Immature natural killer cell (primary cell): ENCODE measurements at regions not wholly inside any gene's neighbourhood (a gene's known extent, or its start where the extent isn't known, plus 50 kb on each side); places are given as distances from the start of the nearest gene placed in this dataset.
"Not testable (repeated sequence)": the region's sequence is repeated elsewhere in the genome, so short reads cannot be mapped to it uniquely, and the experiment has no call there.

Source experiments
- DNase-seq, 3 donors: peaks; one replicate each; pipeline ENCODE4 v3.0.0; 2022; ENCODE audit warnings: mixed read lengths in 1 of 3
- H3K27ac Mint-ChIP-seq, 6 donors: one replicate each; pipeline ENCODE4 v1.8.0; 2020; ENCODE audit warnings: mixed read lengths in 6 of 6, mild to moderate bottlenecking in 5 of 6, inconsistent platforms in 4 of 6, moderate library complexity in 3 of 6
- H3K27me3 Mint-ChIP-seq, 3 donors: one replicate each; pipeline ENCODE4 v1.8.0; 2020 to 2021; ENCODE audit warnings: low read depth in 3 of 3, mild to moderate bottlenecking in 3 of 3, mixed read lengths in 3 of 3, moderate library complexity in 3 of 3, inconsistent platforms in 1 of 3
- H3K36me3 Mint-ChIP-seq, 3 donors: one replicate each; pipeline ENCODE4 v1.8.0; 2020; ENCODE audit warnings: mixed read lengths in 3 of 3, inconsistent platforms in 2 of 3, mild to moderate bottlenecking in 2 of 3
- H3K4me1 Mint-ChIP-seq, 2 donors: one replicate each; pipeline ENCODE4 v1.8.0; 2020; ENCODE audit warnings: inconsistent platforms in 2 of 2, mild to moderate bottlenecking in 2 of 2, mixed read lengths in 2 of 2, moderate library complexity in 1 of 2
- H3K4me3 Mint-ChIP-seq, 5 donors: one replicate each; pipeline ENCODE4 v1.8.0; 2020; ENCODE audit warnings: mild to moderate bottlenecking in 5 of 5, mixed read lengths in 5 of 5, inconsistent platforms in 3 of 5, moderate library complexity in 3 of 5
- H3K9me3 Mint-ChIP-seq, 6 donors: one replicate each; pipeline ENCODE4 v1.8.0; 2020; ENCODE audit warnings: mild to moderate bottlenecking in 6 of 6, mixed read lengths in 6 of 6, inconsistent platforms in 4 of 6, moderate library complexity in 3 of 6

DNA sequence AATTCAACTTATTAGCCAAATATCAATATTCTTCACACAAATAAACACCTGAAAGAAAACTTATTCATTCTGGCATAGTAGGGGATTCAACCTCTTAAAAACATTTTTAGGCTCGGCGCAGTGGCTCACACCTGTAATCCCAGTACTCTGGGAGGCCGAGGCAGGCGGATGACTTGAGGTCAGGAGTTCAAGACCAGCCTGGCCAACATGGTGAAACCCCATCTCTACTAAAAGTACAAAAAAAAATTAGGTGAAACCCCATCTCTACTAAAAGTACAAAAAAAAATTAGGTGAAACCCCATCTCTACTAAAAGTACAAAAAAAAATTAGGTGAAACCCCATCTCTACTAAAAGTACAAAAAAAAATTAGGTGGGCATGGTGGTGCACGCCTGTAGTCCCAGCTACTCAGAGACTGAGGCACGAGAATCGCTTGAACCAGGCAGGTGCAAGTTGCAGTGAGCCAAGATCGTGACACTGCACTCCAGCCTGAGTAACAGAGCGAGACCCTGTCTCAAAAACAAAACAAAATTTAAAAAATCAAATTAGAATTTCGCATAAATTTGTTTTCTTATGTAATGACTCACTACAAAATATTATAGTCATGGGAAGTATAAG lies 308.0 kb upstream of the POU5F2 start:
- H3K27ac Mint-ChIP-seq, H3K9me3 Mint-ChIP-seq, H3K27me3 Mint-ChIP-seq, DNase-seq, H3K4me3 Mint-ChIP-seq: not testable (repeated sequence)
- Mint-ChIP-seq H3K4me1 (peaks cover 5 to 30% of the 10 kb centered on the region in 2 donors), H3K36me3 (peaks cover 26 to 45% (median 36%) of the 10 kb centered on the region in 3 donors)

DNA sequence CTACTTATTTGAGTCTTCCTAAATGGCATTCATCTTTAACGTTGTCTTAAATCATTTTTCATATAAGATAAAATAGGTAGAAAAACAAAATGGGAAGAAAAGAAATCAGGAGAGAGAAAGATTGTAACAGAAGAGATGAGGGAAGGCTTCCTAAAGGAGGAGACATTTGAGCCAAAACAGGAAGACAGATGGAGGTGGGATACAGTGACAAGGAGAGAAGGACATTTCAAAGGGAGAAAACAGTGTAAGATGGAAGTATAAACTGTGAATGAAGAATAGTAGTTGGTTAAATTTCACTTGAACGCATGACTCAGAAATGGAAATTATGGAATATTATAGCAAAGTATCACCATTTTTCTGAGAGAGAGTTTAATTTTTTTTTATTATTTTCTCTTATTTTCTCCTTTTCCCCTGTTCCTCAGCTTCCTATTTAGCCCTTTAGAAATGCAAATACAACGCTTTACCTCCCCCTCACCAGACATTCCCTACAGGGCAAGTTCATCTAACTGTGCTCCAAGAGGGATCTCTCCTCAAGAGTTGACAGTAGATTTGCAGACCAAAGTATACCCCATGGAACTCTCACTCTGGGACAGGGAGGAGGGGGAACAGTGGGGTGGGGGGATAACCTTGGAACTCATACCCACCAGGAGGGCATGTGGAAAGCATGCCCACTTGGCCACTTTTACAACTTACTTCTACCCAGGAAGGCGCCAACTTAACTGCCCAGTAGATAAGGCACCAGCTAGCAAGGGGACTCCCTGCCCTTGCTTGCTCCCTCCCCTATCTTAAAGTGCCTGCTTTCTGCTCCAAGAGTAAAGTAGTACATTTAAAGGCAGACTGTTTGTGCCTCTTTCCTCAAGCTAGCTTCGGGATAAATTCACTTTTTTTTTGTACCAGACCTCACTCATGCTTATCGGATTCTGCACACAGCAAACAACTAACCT lies 304.7 kb upstream of the POU5F2 start:
- H3K9me3 Mint-ChIP-seq, result no peaks in the 10 kb centered on the region
- peaks cover 0 to 2% (median 0%) of the 10 kb centered on the region in 3 donors for H3K27me3 Mint-ChIP-seq
- peaks cover 5 to 27% of the 10 kb centered on the region in 2 donors for H3K4me1 Mint-ChIP-seq
- no peak for DNase-seq
- no peak overlapping the region for H3K4me3 Mint-ChIP-seq
- H3K27ac Mint-ChIP-seq, result no peak overlapping the region
- H3K36me3 Mint-ChIP-seq, result peaks cover 36 to 48% (median 42%) of the 10 kb centered on the region in 3 donors

DNA sequence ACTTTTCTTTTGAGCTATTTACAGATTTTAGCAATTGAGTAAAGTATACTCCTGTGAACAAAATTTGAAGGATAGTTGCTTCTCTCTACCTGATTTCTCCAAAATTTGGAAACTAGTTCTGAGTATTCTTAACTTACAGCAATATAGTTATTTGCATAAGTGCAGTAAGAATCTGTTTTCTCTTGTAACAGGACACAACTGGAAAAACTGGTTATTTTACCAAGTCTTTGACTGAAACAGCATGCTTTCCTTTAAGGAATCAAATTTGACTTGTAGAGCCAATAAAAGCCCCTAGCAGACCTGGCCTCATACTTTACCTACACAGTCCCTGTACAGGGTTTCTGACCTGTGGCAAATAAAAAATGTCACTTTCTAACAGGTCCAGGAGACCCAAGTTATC lies 301.9 kb upstream of the POU5F2 start:
- Mint-ChIP-seq H3K4me3 (no peak overlapping the region), H3K4me1 (peaks cover 7 to 23% of the 10 kb centered on the region in 2 donors), H3K9me3 (no peaks in the 10 kb centered on the region), H3K36me3 (peaks cover 34 to 41% (median 35%) of the 10 kb centered on the region in 3 donors), H3K27me3 (peaks cover 0 to 2% (median 2%) of the 10 kb centered on the region in 3 donors), H3K27ac (no peak overlapping the region)
- DNase-seq, result no peak

DNA sequence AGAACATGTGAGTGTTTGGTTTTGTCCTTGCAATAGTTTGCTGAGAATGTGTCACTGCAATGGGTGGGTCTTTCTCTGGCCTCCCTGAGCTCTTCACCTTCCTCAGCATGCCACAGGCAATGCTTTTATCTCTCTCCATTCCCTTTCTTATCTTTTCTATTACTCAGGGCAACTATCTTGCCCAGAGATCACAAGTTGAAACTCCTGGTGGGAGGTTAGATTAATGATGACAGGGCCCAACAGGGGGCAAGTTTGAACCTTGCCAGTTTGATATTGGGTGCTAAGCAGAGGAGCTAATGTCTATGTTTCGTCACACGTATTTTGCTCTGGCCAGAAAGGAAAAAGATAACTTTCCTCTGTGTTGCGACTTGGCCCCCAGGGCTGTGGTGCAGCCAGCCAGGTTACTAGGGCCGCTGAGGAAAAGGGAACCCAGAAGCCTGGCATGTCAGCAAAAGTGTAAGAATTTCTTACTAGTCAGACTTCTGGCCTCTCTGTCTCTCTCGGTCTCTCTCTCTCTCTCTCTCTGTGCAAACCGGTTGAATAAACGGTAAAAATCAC lies 299.3 kb upstream of the POU5F2 start:
- peaks cover 24 to 33% (median 29%) of the 10 kb centered on the region in 3 donors for H3K36me3 Mint-ChIP-seq
- peaks cover 0 to 2% (median 2%) of the 10 kb centered on the region in 3 donors for H3K27me3 Mint-ChIP-seq
- H3K4me1 Mint-ChIP-seq, result peaks cover 5 to 10% of the 10 kb centered on the region in 2 donors
- peak overlapping the region in 1 of 6 donors; percentile 13 for H3K27ac Mint-ChIP-seq
- DNase-seq, result no peak
- H3K4me3 Mint-ChIP-seq, result no peak overlapping the region
- no peaks in the 10 kb centered on the region for H3K9me3 Mint-ChIP-seq

DNA sequence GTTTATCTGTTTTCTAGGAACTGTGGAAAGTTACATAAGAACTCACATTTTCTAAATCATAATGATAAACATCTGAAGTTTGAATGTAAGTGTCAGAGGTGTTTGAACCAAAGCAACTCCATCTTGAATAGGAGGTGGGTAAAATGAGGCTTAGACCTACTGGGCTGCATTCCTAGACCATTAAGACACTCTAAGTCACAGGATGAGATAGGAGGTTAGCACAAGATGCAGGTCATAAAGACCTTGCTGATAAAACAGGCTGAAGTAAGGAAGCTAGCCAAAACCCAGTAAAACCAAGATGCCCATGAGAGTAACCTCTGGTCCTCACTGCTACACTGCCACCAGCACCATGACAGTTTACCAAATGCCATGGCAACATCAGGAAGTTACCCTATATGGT lies 297.7 kb upstream of the POU5F2 start:
- Mint-ChIP-seq H3K4me1 (peaks cover 6% of the 10 kb centered on the region in 2 donors), H3K9me3 (no peaks in the 10 kb centered on the region), H3K27ac (peak overlapping the region in 1 of 6 donors; percentile 38), H3K36me3 (peaks cover 16 to 28% (median 19%) of the 10 kb centered on the region in 3 donors), H3K4me3 (no peak overlapping the region), H3K27me3 (peaks cover 0 to 2% (median 2%) of the 10 kb centered on the region in 3 donors)
- DNase-seq, result no peak

DNA sequence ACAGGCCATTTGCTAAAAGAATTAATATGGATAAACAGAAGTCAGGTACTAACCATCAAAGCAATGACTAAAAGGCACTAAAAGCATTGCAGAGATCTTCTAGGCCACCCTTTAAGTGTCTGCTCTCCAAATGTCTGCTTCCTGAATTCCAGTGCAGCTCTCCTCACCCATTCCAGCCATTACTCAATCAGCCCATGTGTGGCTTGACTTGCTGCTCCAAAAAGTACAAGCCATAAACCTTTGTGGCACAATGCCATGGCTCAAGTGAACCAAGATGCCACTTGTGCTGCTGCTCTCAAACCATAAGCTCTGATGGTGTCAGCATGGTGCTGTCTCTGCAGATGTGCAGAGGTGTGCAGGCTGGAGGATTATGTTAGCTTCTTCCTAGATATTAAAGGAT lies 290.2 kb upstream of the POU5F2 start:
- H3K4me1 Mint-ChIP-seq, result peaks cover 3 to 16% of the 10 kb centered on the region in 2 donors
- H3K4me3 Mint-ChIP-seq, result no peak overlapping the region
- no peak for DNase-seq
- H3K36me3 Mint-ChIP-seq, result peaks cover 21 to 48% (median 40%) of the 10 kb centered on the region in 3 donors
- H3K27me3 Mint-ChIP-seq, result no peaks in the 10 kb centered on the region
- H3K9me3 Mint-ChIP-seq, result no peaks in the 10 kb centered on the region
- no peak overlapping the region for H3K27ac Mint-ChIP-seq

DNA sequence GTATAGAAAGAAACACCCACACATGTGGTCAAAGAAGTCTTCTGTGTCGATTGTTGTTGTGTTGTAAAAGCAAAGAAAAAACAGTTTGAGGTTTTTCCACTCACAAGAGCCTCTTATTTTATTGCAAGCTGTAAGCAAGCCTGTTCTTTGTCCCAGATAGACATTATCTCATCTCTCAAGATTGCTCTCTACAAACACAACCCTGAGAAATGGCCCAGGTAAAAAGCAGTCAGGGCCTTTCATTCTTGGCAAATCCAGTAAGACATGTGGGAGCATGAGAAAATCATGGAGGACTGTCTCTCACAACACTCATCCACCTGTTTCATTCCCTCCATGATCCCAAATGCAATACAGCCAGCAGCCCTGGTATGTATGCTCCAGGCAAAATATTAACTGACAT lies 286.6 kb upstream of the POU5F2 start:
- H3K27me3 Mint-ChIP-seq, result no peaks in the 10 kb centered on the region
- peaks cover 6 to 47% of the 10 kb centered on the region in 2 donors for H3K4me1 Mint-ChIP-seq
- H3K27ac Mint-ChIP-seq, result no peak overlapping the region
- H3K9me3 Mint-ChIP-seq, result no peaks in the 10 kb centered on the region
- H3K4me3 Mint-ChIP-seq, result no peak overlapping the region
- H3K36me3 Mint-ChIP-seq, result peaks cover 12 to 32% (median 29%) of the 10 kb centered on the region in 3 donors
- no peak for DNase-seq

DNA sequence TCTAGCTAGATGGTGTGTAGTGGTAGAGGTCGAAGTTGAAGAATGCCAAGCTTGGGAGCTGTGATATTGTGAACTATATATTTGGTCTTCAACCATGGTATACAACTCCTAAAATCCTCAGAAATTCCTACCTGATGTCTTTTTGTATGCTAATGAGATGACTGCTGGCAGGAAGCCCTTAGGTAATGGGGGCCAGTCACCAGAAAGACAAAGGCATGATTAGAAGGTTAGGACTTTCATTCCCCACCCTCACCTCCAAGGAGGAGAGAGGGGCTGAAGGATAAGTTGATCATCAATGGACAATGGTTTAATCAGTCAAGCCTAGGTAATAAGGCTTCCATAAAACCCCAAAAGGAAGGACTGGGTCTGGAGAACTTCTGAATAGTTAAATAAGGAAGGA lies 285.7 kb upstream of the POU5F2 start:
- Mint-ChIP-seq H3K27me3 (no peaks in the 10 kb centered on the region), H3K9me3 (no peaks in the 10 kb centered on the region), H3K27ac (peak overlapping the region in 2 of 6 donors; percentile 46 to 60), H3K4me1 (peaks cover 6 to 47% of the 10 kb centered on the region in 2 donors), H3K4me3 (no peak overlapping the region), H3K36me3 (peaks cover 9 to 31% (median 27%) of the 10 kb centered on the region in 3 donors)
- DNase-seq, result no peak

DNA sequence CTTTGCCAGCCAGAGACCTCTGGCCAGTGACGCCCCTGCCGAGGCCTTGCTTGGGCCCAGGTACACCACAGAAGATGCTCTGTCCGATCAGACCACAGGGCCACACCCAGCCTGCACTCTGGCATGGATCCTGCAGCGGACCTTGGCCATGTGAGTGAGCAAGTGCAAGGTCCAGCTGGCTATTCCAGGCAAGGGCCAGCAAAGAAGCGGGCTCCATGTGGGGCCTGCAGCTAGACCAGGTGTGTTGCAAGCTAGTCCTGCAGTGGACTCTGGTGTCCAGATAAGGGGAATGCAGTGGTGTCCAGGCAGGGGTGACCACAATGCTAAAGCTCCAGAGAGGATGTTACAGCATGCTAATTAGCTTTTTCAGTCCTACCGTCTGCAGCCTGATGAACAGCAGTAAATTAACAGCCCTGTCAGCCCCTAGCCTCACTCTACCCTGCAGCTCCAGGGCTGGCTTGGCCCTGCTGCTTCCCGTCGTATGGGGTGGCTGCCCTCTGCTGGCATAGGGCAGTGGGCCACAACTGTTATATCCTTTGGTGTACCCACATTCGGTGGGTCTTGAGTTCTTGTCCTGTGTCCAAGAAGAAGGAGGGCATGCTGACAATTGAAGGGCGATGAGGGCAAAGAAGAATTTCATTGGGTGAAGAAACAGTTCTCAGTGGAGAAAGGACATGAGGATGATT lies 284.5 kb upstream of the POU5F2 start:
- Mint-ChIP-seq H3K27ac (peak overlapping the region in 1 of 6 donors; percentile 60), H3K27me3 (no peaks in the 10 kb centered on the region), H3K4me1 (peaks cover 6 to 52% of the 10 kb centered on the region in 2 donors), H3K9me3 (no peaks in the 10 kb centered on the region), H3K36me3 (peaks cover 17 to 27% (median 26%) of the 10 kb centered on the region in 3 donors), H3K4me3 (no peak overlapping the region)
- DNase-seq, result no peak

DNA sequence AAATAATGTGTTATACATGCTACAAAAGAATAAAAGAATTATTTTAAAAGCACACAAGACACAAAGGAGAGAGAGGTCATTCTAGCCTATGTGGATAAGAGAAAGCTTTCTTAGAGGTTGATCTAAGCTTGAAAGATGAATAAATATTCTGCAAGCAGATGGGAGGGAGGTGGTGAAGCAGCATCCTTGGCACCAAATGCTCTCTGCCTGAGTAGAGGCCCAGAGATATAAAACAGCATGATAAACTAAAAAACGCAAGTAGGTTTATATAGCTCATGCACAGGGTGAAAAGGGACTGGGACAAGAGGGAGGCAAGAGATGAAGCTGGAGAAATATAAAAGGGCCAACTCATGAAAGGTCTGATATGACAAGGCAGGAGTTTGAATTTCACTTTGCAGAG lies 283.2 kb upstream of the POU5F2 start:
- no peak for DNase-seq
- peaks cover 6 to 51% of the 10 kb centered on the region in 2 donors for H3K4me1 Mint-ChIP-seq
- H3K27me3 Mint-ChIP-seq, result no peaks in the 10 kb centered on the region
- peaks cover 23 to 30% (median 28%) of the 10 kb centered on the region in 3 donors for H3K36me3 Mint-ChIP-seq
- H3K4me3 Mint-ChIP-seq, result no peak overlapping the region
- H3K9me3 Mint-ChIP-seq, result no peaks in the 10 kb centered on the region
- H3K27ac Mint-ChIP-seq, result no peak overlapping the region

DNA sequence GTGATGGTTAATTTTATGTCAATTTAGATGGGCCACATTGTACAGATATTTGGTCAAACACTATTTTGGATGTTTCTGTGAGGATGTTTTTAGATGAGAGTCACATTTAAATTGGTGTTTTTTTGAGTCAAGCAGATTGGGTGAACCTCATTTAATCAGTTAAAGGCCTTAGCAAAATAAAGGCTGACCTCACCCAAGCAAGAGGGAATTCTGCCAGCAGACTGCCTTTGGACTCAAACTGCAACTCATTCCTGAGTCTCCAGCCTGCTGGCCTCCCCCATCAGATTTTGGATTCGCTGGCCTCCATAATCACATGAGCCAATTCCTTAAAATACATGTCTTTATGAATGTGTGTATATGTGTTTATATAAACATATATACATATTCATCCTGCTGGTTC lies 282.7 kb upstream of the POU5F2 start:
- Mint-ChIP-seq H3K4me1 (peaks cover 6 to 46% of the 10 kb centered on the region in 2 donors), H3K27ac (no peak overlapping the region)

DNA sequence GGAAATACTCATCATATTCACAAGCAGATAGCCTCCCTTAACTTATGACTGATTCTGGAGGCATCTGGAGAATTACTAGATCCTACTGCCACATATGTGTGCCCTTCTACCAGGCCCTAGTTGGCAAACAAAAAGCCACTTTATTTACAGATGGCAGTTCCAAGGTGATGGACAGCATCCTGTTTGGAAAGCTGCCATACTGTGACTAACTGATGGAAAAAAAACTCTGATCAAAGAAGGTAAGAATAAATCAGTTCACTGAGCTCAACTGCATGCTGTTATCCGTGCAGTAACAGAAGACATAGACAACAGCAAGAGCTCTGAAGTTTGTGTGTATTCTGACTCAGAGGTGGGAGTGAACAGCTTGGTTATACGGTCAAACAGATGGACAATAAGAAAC lies 279.8 kb upstream of the POU5F2 start:
- Mint-ChIP-seq H3K9me3 (peaks cover 0 to 11% (median 6%) of the 10 kb centered on the region in 6 donors), H3K4me1 (peaks cover 5 to 49% of the 10 kb centered on the region in 2 donors), H3K4me3 (no peak overlapping the region), H3K36me3 (peaks cover 50 to 58% (median 57%) of the 10 kb centered on the region in 3 donors), H3K27me3 (no peaks in the 10 kb centered on the region), H3K27ac (no peak overlapping the region)
- no peak for DNase-seq

More for the DNA sequence above, 282.7 kb upstream of the POU5F2 start:
- Mint-ChIP-seq H3K36me3 (peaks cover 23 to 30% (median 30%) of the 10 kb centered on the region in 3 donors), H3K4me3 (no peak overlapping the region), H3K9me3 (peaks cover 0 to 4% (median 0%) of the 10 kb centered on the region in 6 donors), H3K27me3 (no peaks in the 10 kb centered on the region)
- DNase-seq, result no peak

DNA sequence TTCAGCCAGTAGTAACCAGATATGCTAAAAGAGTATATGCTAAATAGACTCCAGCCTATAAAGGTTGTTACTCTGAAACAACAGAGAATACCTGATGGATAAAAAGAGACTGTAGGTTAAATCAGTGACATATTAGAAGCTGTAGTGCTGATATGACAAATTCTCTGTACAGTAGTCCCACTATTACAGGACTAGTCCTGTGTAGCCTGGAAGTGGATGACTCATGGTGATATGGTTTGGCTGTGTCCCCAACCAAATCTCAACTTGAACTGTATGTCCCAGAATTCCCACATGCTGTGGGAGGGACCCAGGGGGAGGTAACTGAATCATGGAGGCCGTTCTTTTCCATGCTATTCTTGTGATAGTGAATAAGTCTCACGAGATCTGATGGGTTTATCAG lies 276.2 kb upstream of the POU5F2 start:
- H3K27ac Mint-ChIP-seq, result no peak overlapping the region
- no peak overlapping the region for H3K4me3 Mint-ChIP-seq
- peaks cover 77 to 85% (median 79%) of the 10 kb centered on the region in 3 donors for H3K36me3 Mint-ChIP-seq
- peaks cover 10 to 21% (median 16%) of the 10 kb centered on the region in 6 donors for H3K9me3 Mint-ChIP-seq
- no peaks in the 10 kb centered on the region for H3K27me3 Mint-ChIP-seq
- DNase-seq, result no peak
- peaks cover 5 to 41% of the 10 kb centered on the region in 2 donors for H3K4me1 Mint-ChIP-seq
